Brain microvascular endothelial cell (primary cell): ENCODE measurements at regions not wholly inside any gene's neighbourhood (a gene's known extent, or its start where the extent isn't known, plus 50 kb on each side); places are given as distances from the start of the nearest gene placed in this dataset.

Source experiments
- DNase-seq: peaks from one replicate; pipeline ENCODE4 v3.0.0-alpha.2; 2020
- H3K27ac ChIP-seq: fragments of 250-450 bp; sonication (Bioruptor Pico); 2 replicates; pipeline ENCODE4 v1.5.1; 2020; ENCODE audit warnings: mild to moderate bottlenecking, moderate library complexity
- H3K27me3 ChIP-seq: fragments of 250-450 bp; sonication (Bioruptor Pico); replicated peaks from 2 replicates; pipeline ENCODE4 v1.5.1; 2020; ENCODE audit warnings: mild to moderate bottlenecking
- H3K36me3 ChIP-seq: fragments of 250-450 bp; sonication (Bioruptor Pico); replicated peaks from 2 replicates; pipeline ENCODE4 v1.5.1; 2020; ENCODE audit warnings: mild to moderate bottlenecking
- H3K4me3 ChIP-seq: 2 replicates; pipeline ENCODE4 v1.5.1; 2011; ENCODE audit warnings: low read depth, mild to moderate bottlenecking, control low read depth, low read length, moderate library complexity
- CTCF ChIP-seq: IDR thresholded peaks from 2 replicates; pipeline ENCODE4 v1.5.1; 2011; ENCODE audit warnings: low read depth, mild to moderate bottlenecking, moderate library complexity, low read length, control low read depth, inconsistent platforms; ENCODE audit errors: missing control alignments
- in situ Hi-C: cut with HindIII; loops from 2 replicates; pipeline ENCODE4 v1.10.0; 2017; ENCODE audit warnings: low sequenced_read_pairs, low pct_ligation_motif_present

DNA sequence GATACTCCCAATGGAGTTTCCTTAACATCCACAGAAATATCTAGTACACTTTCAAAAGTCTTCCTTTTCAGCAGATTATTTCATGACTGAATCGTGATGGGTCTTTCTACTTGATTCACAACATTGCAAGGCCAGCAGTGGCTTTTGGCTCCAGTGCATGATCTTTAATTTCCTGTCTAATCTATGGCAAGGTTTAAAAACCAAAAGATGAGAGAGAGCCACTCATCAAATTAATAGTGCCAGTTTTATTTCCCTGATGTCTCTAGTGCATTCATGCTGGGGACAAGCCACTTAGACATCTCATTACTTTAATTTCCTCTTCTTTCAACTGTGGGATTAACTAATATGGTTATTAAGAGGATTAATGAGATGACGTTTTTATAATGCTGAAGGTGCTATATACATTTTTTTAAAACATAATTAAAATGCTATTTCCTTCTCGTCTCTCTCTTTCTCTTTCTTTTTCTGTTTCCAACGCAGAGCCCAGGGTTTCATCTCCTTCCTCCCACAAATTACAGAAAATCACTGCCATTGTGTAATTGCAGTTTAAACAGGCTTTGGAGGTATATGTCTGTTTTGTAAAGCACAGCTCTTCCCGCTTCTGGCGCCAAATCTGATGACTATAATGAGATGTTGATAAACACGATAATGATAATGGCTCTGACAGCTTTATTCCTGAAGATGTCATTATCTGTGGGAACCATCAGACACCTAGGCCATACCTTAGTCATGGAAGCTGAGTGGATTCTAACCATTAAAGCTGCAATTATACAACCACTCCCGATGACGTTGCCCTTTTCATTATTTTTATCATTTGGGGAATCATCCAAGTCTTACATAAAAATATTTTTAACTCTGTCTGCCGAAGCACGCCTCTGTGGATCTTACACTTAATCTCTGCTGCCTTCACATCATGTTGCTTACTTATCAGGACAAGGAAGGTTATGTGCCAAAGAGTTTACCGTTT is 103.1 kb upstream of the PPM1H start:
- in situ Hi-C loops, result no loop called here
- H3K27ac ChIP-seq, result no peak overlapping the region
- no peaks in the 10 kb centered on the region for H3K27me3 ChIP-seq
- TF ChIP-seq CTCF, result no peak
- DNase-seq, result no peak
- H3K4me3 ChIP-seq, result no peak overlapping the region
- H3K36me3 ChIP-seq, result no peaks in the 10 kb centered on the region

GRCh38 chr12:63036974-63037335 is 102.0 kb upstream of the PPM1H start:
- in situ Hi-C loops, result no loop called here
- DNase-seq, result no peak
- H3K27ac ChIP-seq, result no peak overlapping the region

GRCh38 chr12:63036216-63036973 is 101.4 kb upstream of the PPM1H start:
- H3K36me3 ChIP-seq, result no peaks in the 10 kb centered on the region
- no peak overlapping the region for H3K27ac ChIP-seq
- no peak for TF ChIP-seq CTCF
- no peak for DNase-seq
- in situ Hi-C loops, result no loop called here
- H3K4me3 ChIP-seq, result no peak overlapping the region
- no peaks in the 10 kb centered on the region for H3K27me3 ChIP-seq

More at GRCh38 chr12:63036974-63037335, 102.0 kb upstream of the PPM1H start:
- Histone ChIP-seq H3K4me3 (no peak overlapping the region), H3K27me3 (no peaks in the 10 kb centered on the region), H3K36me3 (no peaks in the 10 kb centered on the region)
- no peak for TF ChIP-seq CTCF

DNA sequence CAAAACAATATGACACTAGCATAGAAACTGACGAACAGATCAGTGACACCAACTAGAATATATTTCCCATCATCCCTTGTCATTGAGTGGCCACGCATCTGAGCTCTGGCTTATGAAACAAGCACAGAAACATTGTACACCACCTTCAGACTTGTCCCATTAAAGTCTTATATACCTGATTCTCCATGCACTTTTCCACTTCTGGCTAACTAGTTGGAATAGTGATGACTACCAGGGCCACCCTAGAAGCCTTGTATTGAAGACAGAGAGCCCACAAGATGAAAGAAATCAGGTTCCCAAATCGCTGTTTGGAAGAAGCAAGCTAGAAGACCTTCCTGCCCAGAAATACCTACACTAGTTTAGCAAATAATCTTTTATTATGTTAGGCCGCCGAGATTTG is 99.7 kb upstream of the PPM1H start:
- no peak for DNase-seq
- Histone ChIP-seq H3K36me3 (no peaks in the 10 kb centered on the region), H3K4me3 (no peak overlapping the region), H3K27ac (no peak overlapping the region), H3K27me3 (no peaks in the 10 kb centered on the region)
- in situ Hi-C loops, result no loop called here
- TF ChIP-seq CTCF, result no peak

- TF ChIP-seq CTCF, result no peak
- no peak for DNase-seq
- in situ Hi-C loops, result no loop called here
- Histone ChIP-seq H3K27ac (no peak overlapping the region), H3K4me3 (no peak overlapping the region), H3K27me3 (no peaks in the 10 kb centered on the region), H3K36me3 (no peaks in the 10 kb centered on the region)
Measured at GRCh38 chr12:63029676-63030075, 94.7 kb upstream of the PPM1H start.
